Activated CD4-positive, alpha-beta memory T cell treated with anti-CD3 and anti-CD28 coated beads, Interleukin-2, amount 10 ng/mL, durations not matched to agents 7 days and 5 days (primary cell): ENCODE measurements at regions not wholly inside any gene's neighbourhood (a gene's known extent, or its start where the extent isn't known, plus 50 kb on each side); places are given as distances from the start of the nearest gene placed in this dataset.
"Not testable (repeated sequence)": the region's sequence is repeated elsewhere in the genome, so short reads cannot be mapped to it uniquely, and the experiment has no call there.

Experiments
- CTCF ChIA-PET: fragments of 350-600 bp; sonication (Branson Sonifier 250); formaldehyde crosslinking; loops from one replicate; lab custom pipeline; 2021; ENCODE audit warnings: antibody characterized with exemption, inconsistent platforms; lab: Charles Lee
- POLR2A ChIA-PET: fragments of 350-600 bp; sonication (Branson Sonifier 250); formaldehyde crosslinking; loops from one replicate; lab custom pipeline; 2021; ENCODE audit warnings: antibody characterized with exemption; lab: Charles Lee
- DNase-seq: peaks from one replicate; pipeline ENCODE4 v3.0.0-alpha.2; 2020
- H3K27ac Mint-ChIP-seq: one replicate; pipeline ENCODE4 v1.8.0; 2021; ENCODE audit warnings: mild to moderate bottlenecking, mixed read lengths
- H3K27me3 Mint-ChIP-seq: one replicate; pipeline ENCODE4 v1.8.0; 2021; ENCODE audit warnings: mixed read lengths
- H3K36me3 Mint-ChIP-seq: one replicate; pipeline ENCODE4 v1.8.0; 2021; ENCODE audit warnings: low read depth, mixed read lengths
- H3K4me1 Mint-ChIP-seq: one replicate; pipeline ENCODE4 v1.8.0; 2021; ENCODE audit warnings: mixed read lengths
- H3K4me3 Mint-ChIP-seq: one replicate; pipeline ENCODE4 v1.8.0; 2021; ENCODE audit warnings: mild to moderate bottlenecking, mixed read lengths
- H3K9me3 Mint-ChIP-seq: one replicate; pipeline ENCODE4 v1.8.0; 2021; ENCODE audit warnings: mixed read lengths

DNA sequence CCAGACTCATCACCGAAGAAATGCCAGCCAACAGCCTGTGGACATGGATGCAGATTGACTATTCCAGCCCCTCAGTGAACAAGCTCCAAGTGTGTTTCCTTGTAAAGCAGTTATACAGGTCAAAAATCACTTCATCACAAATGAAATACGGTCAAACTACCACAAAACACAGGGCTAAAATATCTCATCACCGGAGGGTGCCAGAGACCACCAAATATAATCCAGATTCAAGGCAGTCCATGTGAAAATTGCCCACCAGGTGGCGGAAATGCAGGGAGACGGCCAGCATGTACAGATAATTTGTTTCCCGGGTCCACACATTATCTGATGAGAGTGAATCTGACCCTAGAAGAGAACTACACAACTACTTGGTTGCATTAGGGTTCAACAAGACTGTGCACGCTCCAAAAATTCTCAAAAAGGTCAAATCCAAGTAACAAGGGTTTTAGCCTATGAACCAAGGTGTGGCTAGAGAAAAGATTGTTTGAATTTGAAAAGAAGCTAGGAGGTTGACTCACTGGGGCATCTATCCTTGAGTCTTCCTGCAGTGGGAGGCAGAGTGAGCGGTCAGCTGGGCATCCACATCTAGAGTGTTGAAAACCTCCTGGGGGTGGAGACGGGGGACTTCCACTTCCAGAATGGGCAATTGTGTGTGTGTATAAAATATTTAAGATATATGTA, 71.7 kb downstream of the IGLL5 start:
- CTCF ChIA-PET = interaction anchor here (1.1 to 6.9 kb wide), 18 partner anchors 12 to 427 kb away, joined by 3 to 93 read pairs (median 7); no protein-coding TSS in a partner anchor
- peaks cover 3% of the 10 kb centered on the region for H3K9me3 Mint-ChIP-seq
- no peaks in the 10 kb centered on the region for H3K4me1 Mint-ChIP-seq
- H3K27me3 Mint-ChIP-seq = peaks cover 39% of the 10 kb centered on the region
- H3K4me3 Mint-ChIP-seq = no peak overlapping the region
- POLR2A ChIA-PET = no interaction called here
- H3K27ac Mint-ChIP-seq = no peak overlapping the region
- DNase-seq = peak; percentile 75
- H3K36me3 Mint-ChIP-seq = no peaks in the 10 kb centered on the region

DNA sequence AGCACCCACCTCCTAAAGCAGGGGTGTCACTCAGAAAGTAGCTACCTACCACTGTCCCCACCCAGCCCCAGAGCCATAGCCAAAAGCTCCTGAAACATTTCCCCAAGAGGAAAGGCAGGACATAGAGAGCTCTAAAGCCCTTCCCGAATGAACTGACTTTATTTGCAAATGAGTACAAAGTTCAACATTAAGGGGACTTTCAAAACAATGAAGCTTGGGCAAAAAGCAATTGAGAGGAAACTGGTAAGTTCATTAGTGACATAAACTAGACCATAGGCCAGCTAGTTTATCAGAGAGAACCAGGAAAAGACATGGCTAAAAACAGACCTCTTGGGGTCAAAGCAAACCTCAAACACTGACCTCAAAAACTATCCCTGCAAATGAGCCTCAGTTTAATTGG, 72.7 kb downstream of the IGLL5 start:
- H3K27me3 Mint-ChIP-seq = peaks cover 40% of the 10 kb centered on the region
- ChIA-PET POLR2A (no interaction called here), CTCF (interaction anchor here (0.7 to 6.9 kb wide), 15 partner anchors 12 to 426 kb away, joined by 3 to 72 read pairs (median 4); no protein-coding TSS in a partner anchor)
- H3K9me3 Mint-ChIP-seq = peaks cover 3% of the 10 kb centered on the region
- no peak overlapping the region for H3K27ac Mint-ChIP-seq
- no peak overlapping the region for H3K4me3 Mint-ChIP-seq
- no peaks in the 10 kb centered on the region for H3K4me1 Mint-ChIP-seq
- no peaks in the 10 kb centered on the region for H3K36me3 Mint-ChIP-seq
- no peak for DNase-seq

DNA sequence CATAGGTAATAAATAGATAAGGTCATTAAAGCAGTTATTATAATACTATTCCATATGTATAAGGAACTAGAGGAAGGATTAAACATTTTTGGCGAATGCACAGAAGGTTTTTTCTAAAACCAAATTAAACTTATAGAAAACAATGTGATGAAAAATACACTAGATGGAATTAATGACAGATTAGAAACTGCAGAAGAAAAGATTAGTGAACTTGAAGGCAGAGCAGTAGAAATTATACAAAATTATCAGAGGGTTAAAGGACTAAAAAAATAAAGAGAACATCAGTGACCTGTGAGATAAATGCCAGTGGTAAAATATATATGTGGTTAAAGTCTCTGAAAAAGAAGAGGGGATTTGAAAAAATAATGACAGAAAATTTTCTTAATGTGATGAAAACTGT, 74.0 kb downstream of the IGLL5 start:
- Mint-ChIP-seq H3K9me3 (peaks cover 3% of the 10 kb centered on the region), H3K27ac (no peak overlapping the region), H3K27me3 (peaks cover 39% of the 10 kb centered on the region), H3K4me3 (no peak overlapping the region), H3K4me1 (no peaks in the 10 kb centered on the region), H3K36me3 (no peaks in the 10 kb centered on the region)
- CTCF ChIA-PET = interaction anchor here (2.2 to 2.5 kb wide), 3 partner anchors 77 to 320 kb away, joined by 7 to 12 read pairs (median 7); no protein-coding TSS in a partner anchor
- POLR2A ChIA-PET = no interaction called here
- DNase-seq = no peak

DNA sequence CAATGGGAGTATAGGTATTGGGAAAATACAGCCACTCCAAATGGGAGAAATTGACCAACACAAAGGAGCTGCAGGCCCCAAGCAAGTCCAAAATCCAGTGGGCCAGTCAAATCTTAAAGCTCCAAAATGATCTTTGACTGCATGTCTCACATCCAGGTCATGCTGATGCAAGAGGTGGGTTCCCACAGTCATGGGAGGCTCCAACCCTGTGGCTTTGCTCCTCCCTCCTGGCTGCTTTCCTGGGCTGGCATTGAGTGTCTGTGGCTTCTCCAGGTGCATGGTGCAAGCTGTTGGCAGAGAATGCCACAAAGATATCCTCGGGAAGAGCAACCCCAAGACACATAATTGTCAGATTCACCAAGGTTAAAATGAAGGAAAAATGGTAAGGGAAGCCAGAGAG, 80.8 kb downstream of the IGLL5 start:
- Mint-ChIP-seq H3K27ac (no peak overlapping the region), H3K9me3 (no peaks in the 10 kb centered on the region), H3K27me3 (peaks cover 63% of the 10 kb centered on the region), H3K4me1 (no peaks in the 10 kb centered on the region), H3K4me3 (no peak overlapping the region), H3K36me3 (no peaks in the 10 kb centered on the region)
- POLR2A ChIA-PET = no interaction called here
- no peak for DNase-seq
- CTCF ChIA-PET = no interaction called here

DNA sequence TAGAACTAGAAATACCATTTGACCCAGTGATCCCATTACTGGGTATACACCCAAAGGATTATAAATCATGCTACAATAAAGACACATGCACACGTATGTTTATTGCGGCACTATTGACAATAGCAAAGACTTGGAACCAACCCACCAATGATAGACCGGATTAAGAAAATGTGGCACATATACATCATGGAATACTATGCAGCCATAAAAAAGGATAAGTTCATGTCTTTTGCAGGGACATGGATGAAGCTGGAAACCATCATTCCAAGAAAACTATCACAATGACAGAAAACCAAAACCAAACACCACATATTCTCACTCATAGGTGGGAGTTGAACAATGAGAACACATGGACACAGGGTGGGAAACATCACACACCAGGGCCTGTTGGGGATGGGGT, 85.0 kb downstream of the IGLL5 start:
- H3K4me3 Mint-ChIP-seq, H3K4me1 Mint-ChIP-seq, H3K27ac Mint-ChIP-seq, DNase-seq, H3K9me3 Mint-ChIP-seq, POLR2A ChIA-PET, H3K36me3 Mint-ChIP-seq: not testable (repeated sequence)
- CTCF ChIA-PET = interaction anchor here (1.4 to 2.7 kb wide), 2 partner anchors 16 to 18 kb away, joined by 3 to 7 read pairs; no protein-coding TSS in a partner anchor
- H3K27me3 Mint-ChIP-seq = peaks cover 48% of the 10 kb centered on the region

DNA sequence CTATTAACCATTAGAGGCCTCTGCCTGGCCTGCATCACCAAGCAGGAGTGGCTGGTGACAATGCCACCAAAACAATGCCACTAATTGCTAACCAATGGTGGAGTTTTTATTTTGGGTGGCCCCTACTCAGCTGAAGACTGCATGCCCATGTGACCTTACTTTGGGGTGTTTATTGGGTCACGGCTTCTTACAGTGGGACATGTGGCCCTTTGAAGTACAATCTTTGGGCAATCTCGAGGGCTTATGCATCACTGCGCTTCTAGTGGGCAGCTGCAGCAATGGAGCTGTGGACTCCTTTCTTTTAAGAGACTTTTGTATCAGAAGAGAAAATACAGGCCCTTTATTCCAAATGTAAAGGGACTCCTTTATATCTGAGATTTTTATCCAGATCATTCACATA, 85.7 kb downstream of the IGLL5 start:
- Mint-ChIP-seq H3K4me1 (no peaks in the 10 kb centered on the region), H3K27me3 (peaks cover 43% of the 10 kb centered on the region), H3K27ac (no peak overlapping the region), H3K9me3 (no peaks in the 10 kb centered on the region), H3K4me3 (no peak overlapping the region), H3K36me3 (no peaks in the 10 kb centered on the region)
- ChIA-PET POLR2A (no interaction called here), CTCF (interaction anchor here (1.4 to 2.7 kb wide), 2 partner anchors 16 to 19 kb away, joined by 3 to 7 read pairs; no protein-coding TSS in a partner anchor)
- DNase-seq = no peak

DNA sequence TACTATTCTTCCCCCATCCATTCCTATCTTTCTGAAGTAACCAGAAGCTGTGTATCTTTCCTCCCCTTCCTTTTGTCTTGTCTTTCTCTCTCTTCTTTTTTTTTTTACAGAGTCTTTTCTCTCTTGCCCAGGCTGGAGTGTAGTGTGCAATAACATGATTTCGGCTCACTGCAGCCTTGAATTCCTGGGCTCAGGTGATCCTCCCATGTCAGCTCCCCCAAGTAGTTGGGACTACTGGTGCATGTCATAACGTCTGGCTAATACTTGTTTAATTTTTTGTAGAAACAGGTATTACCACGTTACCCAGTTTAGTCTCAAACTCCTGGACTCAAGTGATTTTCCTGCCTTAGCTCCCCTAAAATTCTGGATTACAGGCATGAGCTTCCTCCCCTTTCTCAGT, 86.5 kb downstream of the IGLL5 start:
- no peak for DNase-seq
- Mint-ChIP-seq H3K27me3 (peaks cover 39% of the 10 kb centered on the region), H3K36me3 (no peaks in the 10 kb centered on the region), H3K9me3 (no peaks in the 10 kb centered on the region), H3K27ac (no peak overlapping the region), H3K4me3 (no peak overlapping the region), H3K4me1 (no peaks in the 10 kb centered on the region)
- ChIA-PET POLR2A (no interaction called here), CTCF (interaction anchor here (0.6 to 2.7 kb wide), 4 partner anchors 20 to 221 kb away, joined by 3 to 7 read pairs (median 4); no protein-coding TSS in a partner anchor)

DNA sequence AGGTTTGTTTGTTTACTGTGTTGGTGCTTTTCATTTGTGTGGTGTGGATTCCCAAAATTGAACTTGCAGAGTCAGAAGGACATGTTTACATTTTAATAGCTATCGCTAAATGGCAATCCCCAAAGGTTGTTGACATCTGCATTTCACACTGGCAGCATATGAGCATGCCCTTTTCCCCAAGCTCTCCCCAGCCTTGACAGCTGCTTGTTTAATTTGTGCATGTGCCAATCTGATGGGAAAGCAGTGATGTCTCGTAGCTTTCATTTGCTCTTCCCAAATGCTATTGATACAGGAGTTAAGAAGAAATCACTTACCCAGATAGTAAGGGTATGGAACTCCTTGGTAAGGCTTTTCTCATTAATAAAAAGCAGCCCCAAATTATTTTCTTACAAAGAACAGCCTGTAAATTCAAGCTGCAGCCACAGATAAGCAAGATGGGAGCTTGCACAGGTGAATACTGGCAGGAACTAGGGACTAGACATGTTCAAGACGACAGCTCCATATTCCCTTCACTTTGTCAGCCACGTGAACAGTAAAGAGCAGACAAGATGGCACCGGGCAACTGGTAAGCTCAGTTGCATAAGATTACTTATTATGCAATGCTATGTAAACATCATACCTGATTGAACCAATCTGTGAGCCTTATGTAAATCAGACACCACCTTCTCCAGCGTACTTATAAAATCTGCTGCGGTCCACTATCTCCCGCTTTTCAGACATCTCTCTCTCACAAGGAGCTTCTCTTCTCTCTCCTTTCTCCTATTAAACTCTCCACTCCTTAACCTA, 87.4 kb downstream of the IGLL5 start:
- no peak overlapping the region for H3K4me3 Mint-ChIP-seq
- no peaks in the 10 kb centered on the region for H3K4me1 Mint-ChIP-seq
- peaks cover 31% of the 10 kb centered on the region for H3K27me3 Mint-ChIP-seq
- no peak for DNase-seq
- ChIA-PET CTCF (interaction anchor here (0.9 to 2.7 kb wide), 3 partner anchors 21 to 222 kb away, joined by 3 to 7 read pairs (median 5); no protein-coding TSS in a partner anchor), POLR2A (no interaction called here)
- H3K27ac Mint-ChIP-seq = no peak overlapping the region
- H3K36me3 Mint-ChIP-seq = no peaks in the 10 kb centered on the region
- H3K9me3 Mint-ChIP-seq = no peaks in the 10 kb centered on the region

DNA sequence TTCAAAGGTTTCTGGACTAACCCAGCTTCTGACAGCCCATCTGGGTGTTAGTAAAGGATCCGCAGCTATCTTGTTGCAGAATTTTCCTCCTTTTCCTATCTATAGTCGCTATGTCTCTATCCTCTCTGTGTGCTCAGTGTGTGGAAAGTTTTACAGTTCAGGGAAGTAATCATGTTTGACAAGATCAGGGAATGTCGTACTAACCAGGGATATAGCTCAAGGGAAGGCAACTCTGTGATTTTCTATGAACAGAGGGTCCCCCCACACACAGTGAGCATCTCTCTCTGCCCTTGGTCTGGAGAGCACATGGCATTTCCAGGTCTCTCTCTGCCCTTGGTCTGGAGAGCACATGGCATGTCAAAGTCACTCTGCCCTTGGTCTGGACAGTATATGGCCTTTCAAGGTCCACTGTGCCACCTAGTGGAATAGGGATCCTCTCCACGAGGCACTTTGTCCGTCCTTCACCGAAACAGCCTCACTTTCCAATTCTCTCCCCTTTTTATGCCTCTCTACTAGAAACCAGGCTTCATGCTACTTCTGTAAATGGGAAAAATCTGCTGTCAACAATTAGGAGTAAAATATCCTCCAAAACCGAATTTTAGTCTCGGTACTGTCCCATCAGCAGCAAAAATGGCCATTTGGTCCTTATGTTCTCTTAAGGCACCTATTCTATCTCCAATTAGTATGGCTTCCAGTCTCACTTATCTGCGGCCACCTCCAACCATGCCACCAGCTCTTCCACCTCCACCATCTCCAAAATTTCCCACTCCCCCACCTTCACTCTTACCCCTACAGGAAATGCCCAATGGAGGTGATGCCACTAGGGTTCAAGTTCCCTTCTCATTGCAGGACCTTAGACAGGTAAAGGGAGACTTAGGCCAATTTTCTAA, 88.7 kb downstream of the IGLL5 start:
- no peaks in the 10 kb centered on the region for H3K36me3 Mint-ChIP-seq
- peaks cover 5% of the 10 kb centered on the region for H3K9me3 Mint-ChIP-seq
- no peak for DNase-seq
- ChIA-PET POLR2A (interaction anchor here (0.7 kb wide), 1 partner anchor 49 kb away, joined by 3 read pairs; no protein-coding TSS in a partner anchor), CTCF (no interaction called here)
- peaks cover 27% of the 10 kb centered on the region for H3K27me3 Mint-ChIP-seq
- H3K27ac Mint-ChIP-seq = no peak overlapping the region
- H3K4me1 Mint-ChIP-seq = no peaks in the 10 kb centered on the region
- no peak overlapping the region for H3K4me3 Mint-ChIP-seq

DNA sequence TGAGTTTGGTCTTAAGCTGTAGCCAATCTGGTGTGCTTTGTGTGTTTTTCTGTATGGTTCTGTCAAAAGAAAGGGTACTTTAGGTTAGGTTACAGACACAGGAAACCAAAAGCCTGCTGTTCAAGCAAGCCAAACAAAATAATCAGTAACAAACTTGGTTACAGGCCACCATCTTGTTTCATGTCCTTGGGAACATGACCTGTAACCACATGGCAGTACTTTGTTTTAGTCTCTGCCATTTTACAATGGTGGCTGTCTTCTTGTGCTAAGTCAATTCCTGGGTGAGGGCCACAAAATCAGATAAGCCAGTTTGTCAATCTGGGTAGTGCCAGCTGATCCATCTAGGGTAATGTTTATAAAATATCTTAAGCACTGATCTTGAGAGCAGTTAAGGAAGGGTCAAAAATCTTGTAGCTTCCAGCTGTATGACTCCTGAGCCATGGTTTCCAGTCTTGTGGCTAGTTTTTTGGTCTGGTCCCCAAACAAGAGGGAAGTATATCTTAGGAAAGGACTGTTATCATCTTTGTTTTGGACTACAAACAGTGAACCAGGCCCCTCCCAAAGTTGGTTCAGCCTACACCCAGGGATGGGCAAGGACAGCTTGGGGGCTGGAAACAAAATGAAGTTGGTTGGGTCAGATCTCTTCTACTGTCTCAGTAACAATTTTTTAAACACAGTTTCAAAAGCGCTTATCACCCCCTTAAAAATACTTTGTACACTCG, 90.0 kb downstream of the IGLL5 start:
- POLR2A ChIA-PET = no interaction called here

DNA sequence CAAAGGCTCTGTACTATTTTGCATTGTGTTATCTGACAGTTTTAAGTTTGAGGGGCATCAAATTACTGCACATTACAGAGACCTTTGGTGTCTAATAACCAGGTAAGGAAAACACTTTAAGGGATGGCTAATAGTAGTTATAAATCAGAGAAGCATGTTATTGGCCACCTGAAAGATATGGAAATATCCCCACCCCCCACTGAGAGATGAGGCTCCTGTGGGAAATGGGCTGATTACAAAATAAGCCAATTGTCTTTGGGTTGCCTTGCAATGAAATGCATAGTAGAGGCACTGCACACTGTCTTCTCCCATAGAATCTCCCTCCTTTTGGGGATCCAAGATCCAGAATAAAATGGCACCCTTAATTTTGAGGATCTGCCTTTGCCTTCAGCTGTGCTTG, 91.0 kb downstream of the IGLL5 start:
- no peak overlapping the region for H3K4me3 Mint-ChIP-seq
- H3K9me3 Mint-ChIP-seq = peaks cover 8% of the 10 kb centered on the region
- no peak overlapping the region for H3K27ac Mint-ChIP-seq
- no peak for DNase-seq
- peaks cover 26% of the 10 kb centered on the region for H3K27me3 Mint-ChIP-seq
- ChIA-PET CTCF (no interaction called here), POLR2A (no interaction called here)
- H3K36me3 Mint-ChIP-seq = no peaks in the 10 kb centered on the region
- H3K4me1 Mint-ChIP-seq = no peaks in the 10 kb centered on the region

More for the DNA sequence above, 90.0 kb downstream of the IGLL5 start:
- Mint-ChIP-seq H3K9me3 (peaks cover 8% of the 10 kb centered on the region), H3K27me3 (peaks cover 26% of the 10 kb centered on the region), H3K4me3 (no peak overlapping the region), H3K4me1 (no peaks in the 10 kb centered on the region), H3K36me3 (no peaks in the 10 kb centered on the region), H3K27ac (no peak overlapping the region)
- CTCF ChIA-PET = no interaction called here
- no peak for DNase-seq

DNA sequence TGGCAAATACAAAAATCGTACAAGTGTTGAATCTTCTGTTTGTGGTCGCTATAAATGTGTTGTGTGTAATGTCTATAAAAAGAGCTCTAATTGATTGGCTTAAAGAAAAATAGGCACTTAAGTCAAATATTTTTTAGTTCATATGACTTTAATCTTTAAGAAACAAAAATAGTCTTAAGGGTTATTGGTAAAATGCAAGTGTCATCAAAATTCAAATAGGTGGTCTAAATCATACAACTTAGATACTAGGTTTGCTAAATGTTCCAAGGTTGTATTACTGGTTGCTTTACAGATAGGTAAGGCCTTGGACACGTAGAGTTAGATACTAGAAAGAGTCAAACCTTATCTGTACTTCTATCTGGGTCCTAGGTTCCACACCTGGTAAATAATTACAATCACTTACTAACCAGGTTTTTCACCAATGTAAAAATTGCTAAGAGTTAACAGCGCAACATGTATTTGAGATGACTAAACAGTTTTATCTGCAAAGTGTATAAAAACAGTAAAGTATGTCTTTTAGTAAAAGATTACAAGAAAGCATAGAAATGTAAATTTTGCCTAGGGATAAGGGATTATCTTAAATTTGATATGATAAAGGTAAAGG, 91.1 kb upstream of the GNAZ start:
- DNase-seq = no peak
- no peak overlapping the region for H3K27ac Mint-ChIP-seq
- H3K9me3 Mint-ChIP-seq = peaks cover 8% of the 10 kb centered on the region
- no peaks in the 10 kb centered on the region for H3K36me3 Mint-ChIP-seq
- H3K4me1 Mint-ChIP-seq = no peaks in the 10 kb centered on the region
- peaks cover 26% of the 10 kb centered on the region for H3K27me3 Mint-ChIP-seq
- H3K4me3 Mint-ChIP-seq = no peak overlapping the region
- ChIA-PET CTCF (no interaction called here), POLR2A (no interaction called here)
